ENCODE measurements at regions not wholly inside any gene's neighbourhood (a gene's known extent, or its start where the extent isn't known, plus 50 kb on each side); places are given as distances from the start of the nearest gene placed in this dataset.

DNA sequence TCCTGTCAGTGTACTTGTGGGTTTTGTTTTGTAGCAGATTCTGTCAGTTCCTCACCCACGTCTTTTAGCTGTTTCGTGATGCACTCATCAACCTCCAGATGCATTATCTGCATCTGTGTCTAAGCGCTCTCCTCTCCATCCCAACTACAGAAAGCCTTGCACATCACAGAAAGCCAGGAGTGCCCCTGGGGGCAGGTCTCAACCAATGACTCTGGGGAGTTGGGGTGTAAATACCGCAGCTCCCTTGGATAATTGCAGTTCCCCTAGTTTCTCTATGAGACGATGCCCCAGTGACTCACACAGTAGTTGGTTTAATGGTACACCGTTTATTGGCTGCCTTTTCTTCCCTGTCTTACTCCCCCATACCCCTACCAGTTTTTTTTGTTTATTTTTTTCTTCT, 158.1 kb downstream of the SOX4 start:
- Histone ChIP-seq H3K9me3 (ENCODE audit: control insufficient read depth, low read length) (peaks cover 4% of the 10 kb centered on the region), H3K27me3 (ENCODE audit: control insufficient read depth, insufficient read depth, low read length, poor library complexity, severe bottlenecking) (no peaks in the 10 kb centered on the region), H3K9ac (ENCODE audit: extremely low read depth, low read length, poor library complexity, severe bottlenecking) (no peak overlapping the region), H3K4me3 (ENCODE audit: low read length) (no peak overlapping the region), H3K4me1 (ENCODE audit: control insufficient read depth, insufficient read depth, low read length) (peaks cover 6% of the 10 kb centered on the region), H3K27ac (ENCODE audit: low read depth, low read length) (no peak overlapping the region), H3K36me3 (ENCODE audit: control insufficient read depth, insufficient read depth, low read length) (peaks cover 55% of the 10 kb centered on the region)
- DNase-seq: no peak
- H3K9me3 Mint-ChIP-seq: no peaks in the 10 kb centered on the region
- H3K36me3 Mint-ChIP-seq (ENCODE audit: low read depth): peaks cover 24% of the 10 kb centered on the region
- H3K4me3 Mint-ChIP-seq: no peak overlapping the region
- H3K4me1 Mint-ChIP-seq: peaks cover 56% of the 10 kb centered on the region
- 65 to 92% methylated on average over 4 to 6 of the region's 6 CpGs for WGBS, 2 experiments (ENCODE audit: insufficient coverage in 1 of 2, insufficient read length in 1 of 2)
- TF ChIP-seq, protein P1, sequence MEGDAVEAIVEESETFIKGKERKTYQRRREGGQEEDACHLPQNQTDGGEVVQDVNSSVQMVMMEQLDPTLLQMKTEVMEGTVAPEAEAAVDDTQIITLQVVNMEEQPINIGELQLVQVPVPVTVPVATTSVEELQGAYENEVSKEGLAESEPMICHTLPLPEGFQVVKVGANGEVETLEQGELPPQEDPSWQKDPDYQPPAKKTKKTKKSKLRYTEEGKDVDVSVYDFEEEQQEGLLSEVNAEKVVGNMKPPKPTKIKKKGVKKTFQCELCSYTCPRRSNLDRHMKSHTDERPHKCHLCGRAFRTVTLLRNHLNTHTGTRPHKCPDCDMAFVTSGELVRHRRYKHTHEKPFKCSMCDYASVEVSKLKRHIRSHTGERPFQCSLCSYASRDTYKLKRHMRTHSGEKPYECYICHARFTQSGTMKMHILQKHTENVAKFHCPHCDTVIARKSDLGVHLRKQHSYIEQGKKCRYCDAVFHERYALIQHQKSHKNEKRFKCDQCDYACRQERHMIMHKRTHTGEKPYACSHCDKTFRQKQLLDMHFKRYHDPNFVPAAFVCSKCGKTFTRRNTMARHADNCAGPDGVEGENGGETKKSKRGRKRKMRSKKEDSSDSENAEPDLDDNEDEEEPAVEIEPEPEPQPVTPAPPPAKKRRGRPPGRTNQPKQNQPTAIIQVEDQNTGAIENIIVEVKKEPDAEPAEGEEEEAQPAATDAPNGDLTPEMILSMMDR (conservative IDR thresholded peaks at IDR 0.05): no peak
- peak overlapping the region; percentile 23 for H3K27ac Mint-ChIP-seq
- no peaks in the 10 kb centered on the region for H3K27me3 Mint-ChIP-seq (ENCODE audit: insufficient read depth)

DNA sequence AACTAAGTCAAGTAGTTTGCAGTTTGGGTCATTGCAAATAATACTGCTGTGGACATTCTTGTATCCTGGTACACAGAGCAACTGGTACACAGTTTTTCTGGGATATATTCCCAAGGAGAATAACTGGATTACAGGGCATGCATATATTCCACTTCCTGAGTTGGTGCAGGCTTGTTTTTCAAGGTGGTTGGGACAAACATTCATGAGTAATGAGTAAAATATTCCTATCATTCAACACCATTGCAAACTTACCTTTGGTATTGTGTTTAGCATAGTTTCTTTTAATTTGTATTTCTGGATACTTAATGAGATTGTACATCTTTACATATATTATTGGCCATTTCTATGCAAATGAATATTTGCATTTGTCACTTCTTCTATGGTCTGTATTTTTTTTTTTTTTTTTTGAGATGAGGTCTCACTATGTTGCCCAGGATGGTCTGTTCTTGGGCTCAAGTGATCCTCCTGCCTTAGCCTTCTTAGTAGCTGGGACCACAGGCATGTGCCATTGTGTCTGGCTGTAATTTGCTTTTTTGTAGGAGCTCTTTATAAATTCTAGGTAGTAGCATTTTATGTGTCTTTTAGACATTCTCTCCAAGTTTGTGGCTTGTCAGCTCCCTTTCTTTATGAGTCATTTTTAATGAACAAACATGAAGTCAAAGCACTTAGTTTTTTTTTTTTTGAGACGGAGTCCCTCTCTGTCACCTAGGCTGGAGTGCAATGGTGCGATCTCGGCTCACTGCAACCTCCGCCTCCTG, 158.7 kb downstream of the SOX4 start:
- H3K27ac ChIP-seq (ENCODE audit: low read depth, low read length): no peak overlapping the region
- peak overlapping the region; percentile 23 for H3K27ac Mint-ChIP-seq

DNA sequence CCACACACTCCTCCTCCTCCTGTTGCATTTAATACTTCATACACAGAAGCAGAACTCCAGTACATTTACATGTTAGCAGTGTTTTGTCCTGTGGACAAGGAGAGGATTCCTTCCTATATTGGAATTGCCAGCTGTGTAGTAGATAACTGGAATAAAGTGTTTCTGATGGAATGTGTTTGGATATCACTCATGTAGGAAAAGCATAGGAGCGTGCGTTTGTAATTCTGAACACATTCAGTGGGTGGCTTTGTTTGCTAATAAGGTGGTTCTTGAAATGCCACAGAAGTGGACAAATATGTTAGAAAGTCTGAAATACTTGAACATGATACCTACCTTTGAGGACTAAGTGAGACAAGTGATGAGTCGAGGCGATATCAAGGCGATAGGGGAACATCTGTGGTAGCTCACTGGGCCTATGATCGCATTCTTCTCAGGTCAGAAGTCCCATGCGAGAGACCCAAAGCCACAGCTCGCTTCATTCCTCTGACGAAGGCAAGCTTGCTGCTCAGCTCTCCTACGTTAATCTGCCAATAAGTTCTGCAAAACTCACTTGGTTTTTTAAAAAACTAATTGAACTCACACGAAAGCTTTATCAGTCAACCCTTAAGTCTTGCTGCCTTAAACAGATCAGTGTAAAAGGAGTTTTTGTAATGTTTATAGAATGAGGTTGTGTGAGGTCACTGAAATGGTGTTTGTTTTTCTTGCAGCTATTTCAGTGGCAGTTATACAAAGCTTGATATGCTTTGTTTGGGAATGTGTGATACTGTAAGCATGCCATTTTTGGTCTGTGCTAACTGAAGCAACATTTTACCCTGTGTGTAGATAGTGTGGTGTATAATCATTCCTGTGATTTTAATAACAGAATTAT, 159.9 kb downstream of the SOX4 start:
- DNase-seq: no peak
- TF ChIP-seq, protein P1 (conservative IDR thresholded peaks at IDR 0.05): no peak
- no peak overlapping the region for H3K27ac ChIP-seq (ENCODE audit: low read depth, low read length)
- H3K27me3 ChIP-seq (ENCODE audit: control insufficient read depth, insufficient read depth, low read length, poor library complexity, severe bottlenecking): no peaks in the 10 kb centered on the region
- H3K4me1 ChIP-seq (ENCODE audit: control insufficient read depth, insufficient read depth, low read length): peaks cover 6% of the 10 kb centered on the region
- peaks cover 69% of the 10 kb centered on the region for H3K36me3 ChIP-seq (ENCODE audit: control insufficient read depth, insufficient read depth, low read length)
- no peak overlapping the region for H3K9ac ChIP-seq (ENCODE audit: extremely low read depth, low read length, poor library complexity, severe bottlenecking)
- no peak overlapping the region for H3K4me3 Mint-ChIP-seq
- H3K4me3 ChIP-seq (ENCODE audit: low read length): no peak overlapping the region
- no peaks in the 10 kb centered on the region for H3K27me3 Mint-ChIP-seq (ENCODE audit: insufficient read depth)
- H3K9me3 Mint-ChIP-seq: peaks cover 3% of the 10 kb centered on the region
- peaks cover 13% of the 10 kb centered on the region for H3K9me3 ChIP-seq (ENCODE audit: control insufficient read depth, low read length)
- peaks cover 47% of the 10 kb centered on the region for H3K4me1 Mint-ChIP-seq
- peaks cover 32% of the 10 kb centered on the region for H3K36me3 Mint-ChIP-seq (ENCODE audit: low read depth)
- 67 to 69% methylated on average over 11 of the region's 11 CpGs for WGBS, 2 experiments (ENCODE audit: insufficient coverage in 1 of 2, insufficient read length in 1 of 2)
- H3K27ac Mint-ChIP-seq: peak overlapping the region; percentile 71

More for the DNA sequence above, 158.7 kb downstream of the SOX4 start:
- WGBS, 2 experiments (ENCODE audit: insufficient coverage in 1 of 2, insufficient read length in 1 of 2): 89% methylated on average over 4 of the region's 4 CpGs; no CpG with 5 or more reads in 1 of the 2 experiments
- Mint-ChIP-seq H3K27me3 (ENCODE audit: insufficient read depth) (no peaks in the 10 kb centered on the region), H3K9me3 (peaks cover 3% of the 10 kb centered on the region), H3K4me3 (no peak overlapping the region), H3K36me3 (ENCODE audit: low read depth) (peaks cover 27% of the 10 kb centered on the region), H3K4me1 (peaks cover 57% of the 10 kb centered on the region)
- peaks cover 11% of the 10 kb centered on the region for H3K9me3 ChIP-seq (ENCODE audit: control insufficient read depth, low read length)
- TF ChIP-seq, protein P1 (conservative IDR thresholded peaks at IDR 0.05): no peak
- no peaks in the 10 kb centered on the region for H3K27me3 ChIP-seq (ENCODE audit: control insufficient read depth, insufficient read depth, low read length, poor library complexity, severe bottlenecking)
- H3K4me3 ChIP-seq (ENCODE audit: low read length): no peak overlapping the region
- H3K9ac ChIP-seq (ENCODE audit: extremely low read depth, low read length, poor library complexity, severe bottlenecking): no peak overlapping the region
- peaks cover 62% of the 10 kb centered on the region for H3K36me3 ChIP-seq (ENCODE audit: control insufficient read depth, insufficient read depth, low read length)
- no peak for DNase-seq
- H3K4me1 ChIP-seq (ENCODE audit: control insufficient read depth, insufficient read depth, low read length): peaks cover 6% of the 10 kb centered on the region

Measured in endodermal cell (in vitro differentiated cells).